GM13976 (cell line): ENCODE measurements at regions not wholly inside any gene's neighbourhood (a gene's known extent, or its start where the extent isn't known, plus 50 kb on each side); places are given as distances from the start of the nearest gene placed in this dataset.
"Not testable (repeated sequence)": the region's sequence is repeated elsewhere in the genome, so short reads cannot be mapped to it uniquely, and the experiment has no call there.

Experiments
- DNase-seq: peaks from one replicate; pipeline ENCODE4 v3.0.0; 2012; ENCODE audit warnings: low spot score
- in situ Hi-C: fragments of 300-500 bp; cut with MboI; formaldehyde crosslinking; loops from one replicate; pipeline ENCODE4 v1.12.0; 2022; ENCODE audit warnings: low sequenced_read_pairs, mixed read lengths, inconsistent platforms; ENCODE audit not compliant: unreplicated experiment
- TF ChIP-seq, protein P1 (sequence below): IDR thresholded peaks from 2 replicates; pipeline ENCODE4 v1.5.1; 2012; ENCODE audit warnings: borderline replicate concordance, mild to moderate bottlenecking; ENCODE audit not compliant: insufficient read depth; ENCODE audit errors: extremely low read depth, missing control alignments, control extremely low read depth

DNA sequence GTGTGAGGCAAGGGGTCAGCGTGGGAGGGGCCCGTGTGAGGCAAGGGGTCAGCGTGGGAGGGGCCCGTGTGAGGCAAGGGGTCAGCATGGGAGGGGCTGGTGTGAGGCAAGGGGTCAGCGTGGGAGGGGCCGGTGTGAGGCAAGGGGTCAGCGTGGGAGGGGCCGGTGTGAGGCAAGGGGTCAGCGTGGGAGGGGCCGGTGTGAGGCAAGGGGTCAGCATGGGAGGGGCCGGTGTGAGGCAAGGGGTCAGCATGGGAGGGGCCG, 119.2 kb downstream of the SEPTIN14 start:
- in situ Hi-C loops, result not testable (repeated sequence)

DNA sequence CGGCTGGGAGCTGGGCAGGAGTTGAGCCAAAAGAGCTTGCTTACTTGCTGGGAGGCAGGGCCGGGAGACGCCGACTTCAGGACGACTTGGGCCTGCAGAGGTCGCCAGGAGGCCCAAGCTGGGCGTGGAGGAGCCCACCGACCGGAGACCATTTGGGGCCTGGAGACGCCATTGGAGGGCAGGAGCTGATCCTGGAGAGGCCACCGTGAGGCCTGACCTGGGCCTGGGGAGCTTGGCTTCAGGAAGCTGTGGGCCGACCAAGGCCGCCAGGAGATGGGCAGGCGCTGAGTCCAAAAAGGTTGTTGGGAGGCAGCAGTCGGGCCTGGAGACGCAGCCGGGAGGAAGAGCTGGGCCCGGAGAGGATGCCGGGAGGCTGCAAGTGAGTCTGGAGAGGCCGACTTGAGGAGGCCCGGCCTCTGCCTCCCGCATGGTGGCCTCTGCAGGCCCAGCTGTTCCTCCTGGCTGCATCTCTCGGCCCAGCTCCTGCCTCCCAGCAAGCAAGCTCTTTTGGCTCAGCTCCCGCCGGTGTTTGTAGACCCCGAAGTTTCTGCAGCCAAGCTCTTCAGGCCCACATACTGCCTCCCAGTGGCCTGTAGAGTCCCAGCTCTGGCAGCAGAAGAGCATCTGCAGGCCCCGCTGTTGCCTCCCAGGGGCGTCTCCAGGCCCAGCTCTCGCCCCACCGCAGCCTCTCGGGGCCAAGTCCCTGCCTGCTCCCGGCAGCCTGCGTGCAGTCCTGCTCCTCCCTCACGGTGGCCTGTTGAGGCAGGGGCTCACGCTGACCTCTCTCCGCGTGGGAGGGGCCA, 119.7 kb downstream of the SEPTIN14 start:
- DNase-seq, in situ Hi-C loops: not testable (repeated sequence)

More for the DNA sequence above, 119.2 kb downstream of the SEPTIN14 start:
- not testable (repeated sequence) for DNase-seq

DNA sequence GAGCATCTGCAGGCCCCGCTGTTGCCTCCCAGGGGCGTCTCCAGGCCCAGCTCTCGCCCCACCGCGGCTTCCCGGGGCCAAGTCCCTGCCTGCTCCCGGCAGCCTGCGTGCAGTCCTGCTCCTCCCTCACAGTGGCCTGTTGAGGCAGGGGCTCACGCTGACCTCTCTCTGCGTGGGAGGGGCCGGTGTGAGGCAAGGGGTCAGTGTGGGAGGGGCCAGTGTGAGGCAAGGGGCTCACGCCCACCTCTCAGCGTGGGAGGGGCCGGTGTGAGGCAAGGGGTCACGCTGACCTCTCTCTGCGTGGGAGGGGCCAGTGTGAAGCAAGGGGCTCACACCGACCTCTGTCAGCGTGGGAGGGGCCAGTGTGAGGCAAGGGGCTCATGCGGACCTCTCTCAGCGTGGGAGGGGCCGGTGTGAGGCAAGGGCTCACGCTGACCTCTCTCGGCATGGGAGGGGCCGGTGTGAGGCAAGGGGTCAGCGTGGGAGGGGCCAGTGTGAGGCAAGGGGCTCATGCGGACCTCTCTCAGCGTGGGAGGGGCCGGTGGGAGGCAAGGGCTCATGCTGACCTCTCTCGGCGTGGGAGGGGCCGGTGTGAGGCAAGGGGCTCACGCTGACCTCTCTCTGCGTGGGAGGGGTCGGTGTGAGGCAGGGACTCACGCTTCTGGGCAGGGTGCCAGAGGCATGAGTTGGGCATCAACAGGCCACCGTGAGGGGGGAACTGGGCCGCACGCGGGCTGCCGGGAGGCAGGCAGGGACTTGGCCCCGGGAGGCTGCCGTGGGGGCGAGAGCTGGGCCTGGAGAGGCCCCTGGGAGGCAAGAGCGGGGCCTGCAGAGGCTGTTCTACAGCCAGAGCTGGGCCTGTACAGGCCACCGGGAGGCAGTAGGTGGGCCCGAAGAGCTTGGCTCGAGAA, 120.6 kb downstream of the SEPTIN14 start:
- DNase-seq, in situ Hi-C loops: not testable (repeated sequence)

DNA sequence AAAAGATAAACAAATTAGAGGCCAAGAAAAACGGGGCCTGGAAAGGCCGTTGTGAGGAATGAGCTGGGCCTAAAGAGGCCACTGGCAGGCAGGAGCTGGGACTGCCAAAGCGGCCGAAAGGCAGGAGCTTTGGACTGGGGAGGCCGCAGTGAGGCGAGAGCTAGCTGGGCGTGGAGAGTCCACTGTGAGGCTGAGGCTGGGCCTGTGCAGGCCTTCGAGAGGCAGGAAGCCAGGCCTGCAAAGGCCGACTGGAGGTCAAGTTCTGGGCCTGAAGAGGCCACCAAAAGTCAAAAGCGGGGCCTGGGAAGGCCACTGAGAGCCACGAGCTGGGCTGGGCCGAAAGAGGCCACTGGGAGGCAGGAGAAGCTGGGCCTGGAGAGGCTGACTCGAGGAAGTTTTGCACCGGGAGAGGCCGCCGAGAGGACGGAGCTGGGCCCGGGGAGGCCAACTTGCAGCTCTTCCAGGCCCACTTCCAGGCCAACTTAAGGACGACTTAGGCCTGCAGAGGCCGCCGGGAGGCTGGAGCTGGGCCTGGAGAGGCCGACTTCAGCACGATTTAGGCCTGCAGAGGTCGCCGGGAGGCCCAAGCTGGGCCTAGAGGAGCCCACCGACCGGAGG, 121.8 kb downstream of the SEPTIN14 start:
- DNase-seq, in situ Hi-C loops: not testable (repeated sequence)

DNA sequence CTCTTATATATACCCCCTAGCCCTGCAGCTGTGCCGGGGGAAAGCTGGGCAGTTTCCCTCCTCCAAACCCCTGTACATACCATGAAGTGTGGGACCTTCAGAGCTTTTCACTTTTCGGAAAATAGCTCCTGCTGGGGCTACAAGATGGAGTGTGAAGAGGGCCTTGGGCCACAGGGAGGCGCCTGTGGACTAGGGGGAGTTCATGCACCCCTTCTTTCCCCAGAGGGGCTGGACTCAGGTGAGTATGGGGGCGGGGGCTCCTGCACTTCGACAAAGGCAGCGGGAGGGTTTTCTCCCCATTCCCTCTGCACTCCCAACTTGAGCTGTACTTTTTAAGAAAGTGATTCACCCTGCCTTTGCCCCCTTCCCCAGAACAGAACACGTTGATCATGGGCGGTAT, 122.5 kb downstream of the SEPTIN14 start:
- DNase-seq, in situ Hi-C loops: not testable (repeated sequence)

DNA sequence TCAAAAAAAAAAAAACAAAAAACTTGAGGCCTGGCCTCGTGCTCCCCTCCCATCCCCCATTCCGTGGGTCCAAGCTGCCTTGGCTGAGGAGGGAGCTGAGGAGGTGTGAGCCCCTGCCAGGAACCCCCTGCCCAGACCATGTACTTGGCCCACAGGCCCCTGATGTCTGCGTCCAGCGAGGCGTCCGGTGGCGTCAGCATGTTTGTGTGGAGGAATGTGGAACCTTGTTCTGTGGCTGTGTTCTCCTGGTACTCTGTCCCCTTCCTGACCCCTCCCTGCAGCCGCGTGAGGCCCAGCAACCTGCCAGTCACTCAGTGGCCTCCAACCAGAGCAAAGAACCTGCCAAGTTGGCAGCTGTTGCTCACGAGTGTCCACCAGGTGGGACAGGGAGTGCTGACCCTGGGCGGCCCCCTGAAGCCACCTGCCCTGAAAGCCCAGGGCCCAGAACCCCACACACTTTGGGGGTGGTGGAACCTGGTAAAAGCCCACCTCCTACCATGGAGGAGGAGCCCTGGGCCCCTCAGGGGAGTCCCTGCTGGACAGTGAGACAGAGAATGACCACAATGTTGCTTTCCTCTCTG, 125.8 kb downstream of the SEPTIN14 start:
- in situ Hi-C loops, DNase-seq: not testable (repeated sequence)

DNA sequence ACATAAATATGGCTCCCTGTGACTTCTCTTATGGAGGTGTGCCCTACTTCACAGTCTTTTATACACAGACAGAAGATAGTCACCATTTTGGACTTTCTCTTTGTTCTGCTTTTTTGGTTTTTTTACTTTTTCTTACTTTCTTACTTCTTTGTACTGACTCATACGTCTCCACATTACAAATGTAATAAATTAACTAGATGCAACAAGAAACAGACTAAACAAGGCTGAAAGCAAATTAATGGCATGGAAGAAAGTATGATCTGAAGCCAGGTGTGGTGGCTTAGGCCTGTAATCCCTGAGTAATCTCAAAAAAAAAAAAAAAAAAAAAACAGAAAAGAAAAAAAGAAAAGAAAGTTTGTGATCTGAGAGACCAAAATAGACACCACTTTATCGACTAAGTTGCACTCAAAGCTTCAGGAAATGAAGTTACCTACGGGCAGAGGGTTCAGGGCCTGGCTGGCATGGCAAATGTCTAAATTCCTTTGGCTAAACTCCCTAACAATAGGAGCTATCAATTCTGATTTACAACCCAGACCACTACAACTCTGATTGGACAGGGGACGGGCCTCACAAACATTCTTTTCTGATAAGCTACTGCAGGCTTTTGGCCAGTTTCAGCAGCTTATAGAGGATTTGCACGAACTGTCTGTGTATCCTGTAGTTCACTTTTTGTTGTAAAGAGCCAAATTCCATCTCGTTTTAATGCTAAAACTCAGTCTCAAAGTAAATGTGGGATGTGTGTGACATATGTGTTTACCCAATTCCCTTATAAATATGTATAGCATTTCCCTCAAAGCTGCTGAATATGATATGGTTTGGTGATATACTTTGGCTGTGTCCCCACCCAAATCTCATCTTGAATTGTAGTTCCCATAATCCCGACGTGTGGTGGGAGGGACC, 129.1 kb downstream of the SEPTIN14 start:
- TF ChIP-seq, protein P1, sequence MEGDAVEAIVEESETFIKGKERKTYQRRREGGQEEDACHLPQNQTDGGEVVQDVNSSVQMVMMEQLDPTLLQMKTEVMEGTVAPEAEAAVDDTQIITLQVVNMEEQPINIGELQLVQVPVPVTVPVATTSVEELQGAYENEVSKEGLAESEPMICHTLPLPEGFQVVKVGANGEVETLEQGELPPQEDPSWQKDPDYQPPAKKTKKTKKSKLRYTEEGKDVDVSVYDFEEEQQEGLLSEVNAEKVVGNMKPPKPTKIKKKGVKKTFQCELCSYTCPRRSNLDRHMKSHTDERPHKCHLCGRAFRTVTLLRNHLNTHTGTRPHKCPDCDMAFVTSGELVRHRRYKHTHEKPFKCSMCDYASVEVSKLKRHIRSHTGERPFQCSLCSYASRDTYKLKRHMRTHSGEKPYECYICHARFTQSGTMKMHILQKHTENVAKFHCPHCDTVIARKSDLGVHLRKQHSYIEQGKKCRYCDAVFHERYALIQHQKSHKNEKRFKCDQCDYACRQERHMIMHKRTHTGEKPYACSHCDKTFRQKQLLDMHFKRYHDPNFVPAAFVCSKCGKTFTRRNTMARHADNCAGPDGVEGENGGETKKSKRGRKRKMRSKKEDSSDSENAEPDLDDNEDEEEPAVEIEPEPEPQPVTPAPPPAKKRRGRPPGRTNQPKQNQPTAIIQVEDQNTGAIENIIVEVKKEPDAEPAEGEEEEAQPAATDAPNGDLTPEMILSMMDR, result no peak
- in situ Hi-C loops, result no loop called here

DNA sequence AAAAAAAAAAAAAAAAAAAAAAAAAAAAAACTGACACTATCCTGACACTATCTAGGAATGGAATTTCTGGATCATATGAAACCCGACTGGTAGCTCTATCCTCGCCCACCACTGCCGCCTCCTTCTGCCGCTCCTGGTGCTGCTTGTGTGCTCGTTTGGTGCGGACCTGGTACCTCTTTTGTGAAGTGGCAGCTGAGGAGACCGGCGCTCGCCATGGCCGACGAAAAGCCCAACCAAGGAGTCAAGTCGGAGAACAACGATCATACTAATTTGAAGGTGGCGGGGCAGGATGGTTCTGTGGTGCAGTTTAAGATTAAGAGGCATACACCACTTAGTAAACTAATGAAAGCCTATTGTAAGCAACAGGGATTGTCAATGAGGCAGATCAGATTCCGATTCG, 130.6 kb downstream of the SEPTIN14 start:
- no peak for DNase-seq
- in situ Hi-C loops, result no loop called here
- TF ChIP-seq, protein P1, result no peak

More for the DNA sequence above, 129.1 kb downstream of the SEPTIN14 start:
- DNase-seq, result no peak

DNA sequence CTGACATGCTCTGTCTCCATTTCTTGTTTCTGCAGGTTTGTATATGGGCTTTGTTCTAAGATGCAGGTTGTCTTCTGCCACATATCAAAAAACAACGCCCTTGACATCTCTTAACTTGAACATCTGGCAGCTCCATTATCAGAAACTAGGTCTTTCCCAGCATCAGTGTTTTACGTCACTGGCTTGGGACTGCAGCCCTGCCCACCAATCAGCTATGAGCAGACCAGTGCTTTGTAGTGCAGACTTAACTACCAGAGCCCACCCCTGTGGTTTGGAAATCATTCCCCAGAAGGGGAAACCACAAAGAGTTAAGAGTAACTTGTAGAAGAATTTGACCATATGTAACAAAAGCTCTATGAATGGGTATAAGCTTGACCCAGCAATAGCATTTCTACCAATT, 132.4 kb downstream of the SEPTIN14 start:
- TF ChIP-seq, protein P1, result no peak
- in situ Hi-C loops, result no loop called here
- no peak for DNase-seq
